ENCODE measurements at regions not wholly inside any gene's neighbourhood (a gene's known extent, or its start where the extent isn't known, plus 50 kb on each side); places are given as distances from the start of the nearest gene placed in this dataset.

DNA sequence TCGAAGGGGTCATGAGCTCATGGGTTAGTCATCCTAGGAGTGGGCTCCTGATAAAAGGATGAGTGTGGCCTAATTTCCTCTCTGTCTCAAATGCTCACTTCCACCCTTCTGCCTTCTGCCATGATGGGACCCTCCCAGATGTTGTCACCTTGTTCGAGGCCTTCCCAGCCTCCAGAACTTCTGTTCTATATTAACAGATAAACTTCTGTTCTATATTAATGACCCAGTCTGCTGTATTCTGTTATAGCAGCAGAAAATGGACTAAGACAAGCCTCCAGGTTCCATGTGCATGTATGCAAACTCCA, 583.2 kb downstream of the GLRX3 start:
- no peak for DNase-seq (ENCODE audit: low read depth)

GRCh38 chr10:130720235-130720634, 584.0 kb downstream of the GLRX3 start:
- DNase-seq (ENCODE audit: low read depth): no peak

DNA sequence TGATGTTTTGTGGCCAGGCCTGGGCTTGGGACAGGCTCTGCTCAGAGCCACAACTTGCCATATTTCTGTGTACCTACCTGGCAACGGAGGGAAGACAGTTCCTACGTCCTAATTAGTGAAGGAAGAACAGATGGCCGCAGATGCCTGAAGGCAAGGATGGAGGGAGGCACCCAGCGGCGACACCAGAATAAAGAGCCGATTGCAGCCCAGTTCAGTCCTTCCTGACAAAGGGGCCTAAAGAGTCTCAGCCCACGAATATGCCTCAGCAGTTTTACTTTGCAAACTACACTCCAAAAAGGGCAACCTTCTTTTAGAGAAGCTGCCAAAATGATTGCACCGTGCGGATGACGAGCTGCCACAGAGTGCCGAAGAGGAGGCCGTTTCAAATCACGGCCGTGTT, 585.8 kb downstream of the GLRX3 start:
- DNase-seq (ENCODE audit: low read depth): no peak

- no peak for DNase-seq (ENCODE audit: low read depth)
These were observed 587.5 kb downstream of the GLRX3 start for GRCh38 chr10:130723704-130724103.

DNA sequence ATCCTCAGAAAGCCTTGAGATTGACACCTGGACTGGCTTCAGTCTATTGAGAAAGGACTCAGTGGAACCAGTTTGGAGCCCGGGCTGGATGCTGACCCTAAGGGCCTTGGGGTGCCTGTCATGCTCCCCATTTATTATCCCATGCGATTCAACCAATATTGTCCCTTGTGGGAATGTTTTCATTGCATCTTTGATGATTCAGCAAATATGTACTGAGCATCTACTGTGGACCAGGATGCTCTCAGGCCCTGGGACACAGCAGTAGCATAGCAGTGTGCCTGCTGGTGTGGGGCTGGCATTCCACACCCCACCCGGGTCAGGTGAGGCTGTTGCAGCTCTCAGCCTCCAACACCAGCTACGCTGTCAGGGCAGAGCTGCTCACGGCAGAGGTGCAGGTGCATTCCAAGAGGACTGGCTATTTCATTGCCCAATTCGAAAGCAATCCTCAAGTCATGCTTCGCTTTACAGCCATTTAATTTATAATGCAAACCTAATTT, 586.0 kb downstream of the TCERG1L start:
- DNase-seq (ENCODE audit: low read depth): no peak

DNA sequence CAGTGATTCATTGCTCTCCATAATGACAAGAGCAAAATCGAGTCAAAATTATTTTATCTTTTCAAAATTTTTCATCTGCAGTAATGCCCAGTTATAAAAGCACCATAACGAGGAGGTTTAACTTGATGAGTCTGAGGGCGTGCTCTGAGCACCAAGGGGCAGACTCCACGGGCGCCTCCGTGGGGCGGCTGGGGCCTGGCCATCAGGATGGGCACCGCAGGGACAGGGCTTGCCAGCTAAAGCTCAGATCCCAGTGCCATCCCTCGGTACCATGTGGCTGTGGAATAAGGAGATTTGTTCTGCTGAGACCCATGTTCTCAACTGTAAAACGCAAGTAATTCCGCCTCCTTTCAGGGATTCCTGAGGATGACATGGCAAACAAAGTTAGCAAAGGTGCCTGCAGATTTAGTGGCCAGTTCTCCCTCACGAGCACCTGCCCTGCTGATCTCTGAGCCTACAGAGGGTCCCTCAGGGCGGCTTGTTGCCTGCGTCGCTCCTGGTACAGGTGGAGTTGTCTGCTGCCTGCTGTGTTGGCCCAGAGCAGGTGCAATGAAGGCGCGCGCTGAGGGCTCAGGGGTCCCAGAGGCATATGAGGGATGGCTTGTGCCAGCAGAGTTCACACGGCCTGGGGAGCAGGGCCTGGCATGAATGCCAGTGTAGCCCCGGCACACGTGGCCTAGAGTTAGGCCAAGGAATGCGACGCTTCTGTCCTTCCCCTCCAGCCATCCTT, 584.4 kb downstream of the TCERG1L start:
- no peak for DNase-seq (ENCODE audit: low read depth)

DNA sequence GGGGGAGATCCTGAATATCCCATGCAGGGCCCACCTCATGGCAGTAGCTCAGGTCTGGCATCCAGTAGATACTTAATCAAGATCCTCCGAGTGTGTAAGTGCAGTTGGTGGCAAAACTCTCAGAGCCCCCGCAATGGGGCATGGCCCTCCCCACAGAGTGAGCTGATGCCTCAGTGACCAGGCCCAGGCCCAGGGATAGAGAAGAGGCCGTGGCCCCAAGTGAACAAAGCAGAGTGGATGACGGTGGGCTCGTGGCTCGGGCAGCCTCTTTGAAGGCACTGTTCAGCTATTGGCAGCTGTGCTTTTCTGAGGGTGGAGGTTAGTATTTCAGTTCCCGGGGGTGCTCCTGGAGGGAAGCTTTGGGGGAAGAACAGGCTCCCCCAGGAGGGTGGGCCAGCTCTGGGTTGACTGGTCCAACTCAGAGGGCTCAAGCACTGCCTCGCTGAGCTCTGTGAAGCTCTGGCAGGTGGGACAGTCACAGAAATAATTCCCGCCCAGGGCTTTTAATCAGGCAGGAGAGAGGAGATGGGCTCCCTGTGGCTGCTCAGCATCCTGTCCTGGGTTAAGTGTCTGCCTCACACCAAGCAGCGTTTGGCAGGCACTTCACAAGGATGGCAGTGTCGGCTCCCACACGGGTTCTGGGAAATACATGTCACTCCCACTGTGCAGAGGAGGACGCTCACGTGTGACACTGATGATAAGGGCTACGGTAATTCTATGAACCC, 583.6 kb downstream of the TCERG1L start:
- DNase-seq (ENCODE audit: low read depth): no peak

- DNase-seq (ENCODE audit: low read depth): no peak
These were observed 582.8 kb downstream of the TCERG1L start for GRCh38 chr10:130728531-130729215.

DNA sequence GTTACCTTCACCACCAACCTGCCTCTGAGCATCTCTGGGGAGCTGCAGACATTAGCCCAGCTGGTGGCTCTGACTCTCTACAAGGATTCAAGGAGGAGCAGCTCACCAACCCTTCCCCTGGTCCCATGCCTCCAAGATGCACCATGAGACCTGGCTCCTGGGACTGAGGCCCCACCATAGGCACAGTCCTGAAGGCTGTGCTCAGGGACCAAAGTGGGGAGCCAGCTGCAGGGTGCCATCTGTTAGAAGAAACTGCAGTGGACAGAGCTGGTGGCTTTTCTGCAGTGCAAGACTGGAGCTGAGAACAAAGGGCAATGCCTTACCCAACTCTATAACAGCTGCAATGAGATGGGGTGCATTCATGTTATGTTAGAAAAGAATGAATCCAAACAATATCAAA, 581.6 kb downstream of the TCERG1L start:
- no peak for DNase-seq (ENCODE audit: low read depth)

GRCh38 chr10:130737186-130737585, 574.3 kb downstream of the TCERG1L start:
- no peak for DNase-seq (ENCODE audit: low read depth)

DNA sequence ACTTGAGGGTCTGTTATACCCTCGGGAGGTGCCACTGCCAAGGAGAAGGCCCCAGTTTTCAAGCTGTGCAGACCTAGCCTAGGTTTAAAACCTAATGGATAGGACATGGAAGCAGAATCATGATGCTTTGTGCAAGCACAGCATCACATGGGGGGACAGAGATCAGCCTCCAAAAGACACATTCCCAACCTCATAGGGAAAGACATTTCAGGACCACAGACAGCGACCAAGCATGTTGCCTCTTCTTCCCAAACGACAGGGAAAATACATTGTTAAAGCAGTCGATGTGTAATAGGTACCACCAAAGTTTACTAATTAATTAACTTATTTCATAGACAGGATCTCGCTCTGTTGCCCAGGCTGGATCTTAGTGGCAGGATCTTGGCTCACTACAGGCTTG, 573.9 kb downstream of the TCERG1L start:
- no peak for DNase-seq (ENCODE audit: low read depth)

DNA sequence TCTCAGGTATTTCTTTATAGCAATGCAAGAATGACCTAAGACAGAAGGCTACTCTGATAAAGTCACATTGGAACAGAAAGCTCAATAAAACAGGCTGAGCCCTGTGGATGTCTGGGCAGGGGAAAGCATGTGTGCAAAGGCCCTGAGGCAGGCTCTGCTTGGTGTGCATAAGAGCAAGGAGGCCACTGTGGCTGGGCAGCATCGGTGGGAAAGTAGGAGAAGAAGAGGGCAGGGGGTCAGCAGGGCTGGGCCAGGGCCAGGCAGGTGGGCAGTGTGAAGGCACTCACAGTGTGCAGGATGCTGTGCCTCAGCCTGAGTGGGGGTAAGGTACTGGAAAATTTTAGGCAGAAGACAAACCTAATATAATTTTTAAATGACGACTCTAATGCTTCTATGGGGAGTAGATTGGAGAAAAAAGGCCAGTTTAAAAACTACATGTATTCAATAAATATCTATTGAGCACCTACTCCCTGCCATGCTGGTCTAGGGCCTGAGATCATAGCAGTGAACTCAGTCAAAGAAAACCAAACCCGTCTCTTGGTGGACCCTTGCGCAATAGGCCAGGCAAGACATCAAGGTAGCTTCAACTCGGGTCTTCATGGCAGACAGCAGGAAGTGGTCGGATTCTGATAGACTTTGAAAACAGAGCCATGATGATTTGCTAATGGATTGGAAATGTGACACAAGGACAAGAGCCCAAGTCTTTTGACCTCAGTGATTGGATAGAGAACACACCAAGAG, 572.3 kb downstream of the TCERG1L start:
- DNase-seq (ENCODE audit: low read depth): no peak

GRCh38 chr10:130739757-130740145, 571.8 kb downstream of the TCERG1L start:
- DNase-seq (ENCODE audit: low read depth): no peak

- DNase-seq (ENCODE audit: low read depth): no peak
These were observed 571.4 kb downstream of the TCERG1L start for GRCh38 chr10:130740166-130740565.

DNA sequence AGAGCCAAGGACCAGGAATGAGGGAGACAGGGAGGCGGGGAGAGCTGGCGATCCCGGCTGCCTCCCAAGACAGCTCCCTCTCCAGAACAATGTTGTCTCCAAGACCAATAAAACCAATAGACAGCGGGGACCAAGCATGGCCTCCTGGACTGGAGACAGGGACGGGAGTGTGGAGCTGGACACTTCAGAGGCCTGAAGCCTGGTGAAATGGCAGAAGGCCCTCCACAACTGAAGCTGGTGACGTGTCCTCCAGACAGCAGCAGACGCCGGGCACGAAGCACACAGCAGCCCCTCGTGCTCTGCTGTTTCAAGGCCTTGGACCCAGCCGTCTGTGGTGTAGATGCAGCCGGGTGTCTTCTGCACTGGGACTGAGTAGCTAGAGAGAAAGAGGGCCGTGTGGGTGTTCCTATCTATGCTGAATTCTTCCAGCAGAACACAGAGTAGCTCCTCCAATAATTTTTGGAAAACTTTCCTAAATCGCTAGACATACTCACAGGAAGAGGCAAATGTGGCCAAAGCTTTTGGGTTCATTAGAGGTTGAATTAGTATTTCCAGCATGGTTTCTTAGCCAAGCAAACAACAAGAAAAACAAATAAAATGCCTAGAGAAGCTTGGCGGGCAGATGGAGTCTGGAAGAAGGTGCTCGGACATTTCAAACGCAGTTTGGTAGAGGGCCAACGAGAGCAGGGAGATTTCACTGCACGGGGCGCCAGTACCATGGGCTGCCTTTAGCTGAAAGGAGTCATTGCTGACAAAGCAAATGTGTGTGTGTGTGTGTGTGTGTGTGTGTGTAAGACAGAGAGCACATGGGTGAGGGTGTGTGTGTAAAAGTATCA, 570.4 kb downstream of the TCERG1L start:
- no peak for DNase-seq (ENCODE audit: low read depth)

DNA sequence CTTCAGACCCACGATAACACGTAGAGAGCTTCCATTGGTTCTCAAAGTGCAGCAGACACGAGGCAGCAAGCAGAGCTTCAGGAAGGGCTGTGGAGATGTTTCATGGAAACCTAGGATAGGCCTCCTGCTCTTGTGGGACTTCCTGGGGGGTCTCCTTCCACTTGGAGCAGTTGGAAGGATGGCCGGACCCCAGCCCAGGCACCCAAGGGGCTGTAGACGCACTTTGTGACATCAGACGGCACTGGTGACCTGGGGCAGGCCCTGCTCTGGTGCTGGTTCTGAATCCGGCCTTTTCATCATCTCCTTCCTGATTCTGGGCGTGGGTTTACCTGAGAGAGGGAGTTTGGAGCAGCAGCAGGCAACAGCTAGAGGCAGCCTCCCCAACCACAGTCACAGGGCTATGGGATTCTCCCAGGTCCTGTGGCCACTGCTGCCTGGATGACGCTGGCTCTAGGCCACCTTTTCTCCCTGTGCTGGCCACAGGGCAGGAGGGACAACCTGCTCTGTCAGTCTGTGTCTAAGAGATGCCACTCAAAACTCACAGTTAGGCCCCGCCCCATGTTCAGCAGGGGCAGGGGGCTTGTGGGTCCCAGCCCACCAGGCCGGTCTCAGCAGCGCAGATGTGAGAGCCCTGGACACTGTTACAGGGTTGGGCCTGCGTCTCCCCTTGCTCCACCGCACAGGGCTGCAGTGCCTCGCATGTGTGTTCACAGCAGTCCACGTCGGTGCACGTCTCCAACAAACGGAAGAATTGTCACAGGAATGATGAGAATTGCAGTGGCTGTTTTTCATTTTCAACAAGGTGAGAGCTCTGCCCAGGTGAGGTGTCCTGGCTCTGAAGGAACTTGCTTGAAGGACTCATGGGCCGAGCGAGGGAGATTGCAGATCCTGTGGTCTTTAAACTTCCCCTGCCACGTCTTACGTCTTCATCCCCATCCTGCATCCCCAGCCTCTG, 569.3 kb downstream of the TCERG1L start:
- DNase-seq (ENCODE audit: low read depth): no peak

DNA sequence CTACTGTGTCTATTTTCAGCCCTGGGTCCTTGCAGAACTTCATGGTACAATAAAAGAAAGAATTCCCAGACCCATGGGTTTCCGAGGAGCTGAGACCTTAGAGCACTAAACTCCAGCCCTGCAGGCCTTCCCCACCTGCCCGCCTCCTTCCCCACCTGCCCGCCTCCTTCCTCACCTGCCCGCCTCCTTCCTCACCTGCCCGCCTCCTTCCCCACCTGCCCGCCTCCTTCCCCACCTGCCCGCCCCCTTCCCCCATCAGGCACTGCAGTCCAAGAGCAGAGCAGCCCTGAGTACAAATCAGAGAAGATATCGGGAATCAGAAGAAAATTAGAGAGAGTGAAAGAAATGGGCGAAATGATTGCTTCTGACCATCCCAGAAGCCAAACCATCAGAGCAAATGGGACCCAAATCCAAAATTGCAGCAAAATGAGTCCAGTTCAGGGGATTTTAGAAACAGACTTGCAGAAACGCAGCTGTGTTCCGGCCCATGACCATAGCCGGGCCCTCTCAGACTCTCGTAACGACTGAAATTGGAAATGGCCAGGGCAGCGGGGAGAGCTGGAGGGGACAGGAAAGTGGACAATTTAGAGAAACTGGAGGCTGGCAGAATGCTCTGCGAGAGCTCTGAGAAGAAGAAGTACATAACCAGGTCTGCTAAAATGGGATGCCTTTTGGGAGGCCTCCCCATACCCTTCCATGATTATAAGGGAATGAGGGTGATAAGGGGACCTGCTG, 568.4 kb downstream of the TCERG1L start:
- DNase-seq (ENCODE audit: low read depth): no peak

GRCh38 chr10:130743751-130744271, 567.7 kb downstream of the TCERG1L start:
- no peak for DNase-seq (ENCODE audit: low read depth)

DNA sequence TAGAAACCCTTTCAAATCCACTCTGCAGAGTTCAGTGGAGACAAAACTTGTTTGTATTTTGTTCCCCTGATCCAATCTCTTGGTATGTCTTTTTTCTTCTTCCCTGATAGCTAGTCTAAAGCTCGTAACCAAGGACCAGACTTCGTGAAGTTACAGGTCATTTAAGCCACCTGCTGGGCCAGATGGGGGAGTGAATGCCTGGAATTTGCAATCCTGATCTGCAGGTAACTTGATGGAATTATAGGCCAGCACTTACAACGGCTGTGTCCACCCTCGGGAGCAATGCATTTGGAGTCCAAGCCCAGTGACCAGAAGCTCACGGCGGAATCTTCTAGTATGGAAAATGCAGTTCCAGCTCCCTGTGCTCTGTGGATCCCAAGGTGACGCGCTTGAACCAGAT, 566.9 kb downstream of the TCERG1L start:
- no peak for DNase-seq (ENCODE audit: low read depth)

Measured in activated T-cell treated with anti-CD3 and anti-CD28 coated beads for 48 hours (primary cell).